Ureter (tissue), 1 donor: ENCODE measurements at regions not wholly inside any gene's neighbourhood (a gene's known extent, or its start where the extent isn't known, plus 50 kb on each side); places are given as distances from the start of the nearest gene placed in this dataset.

Experiments used
- DNase-seq: peaks from one replicate; pipeline ENCODE4 v3.0.0-alpha.2; 2020; ENCODE audit warnings: low spot score
- donor health status: DM: yes; HTN: yes; CAD: no.

DNA sequence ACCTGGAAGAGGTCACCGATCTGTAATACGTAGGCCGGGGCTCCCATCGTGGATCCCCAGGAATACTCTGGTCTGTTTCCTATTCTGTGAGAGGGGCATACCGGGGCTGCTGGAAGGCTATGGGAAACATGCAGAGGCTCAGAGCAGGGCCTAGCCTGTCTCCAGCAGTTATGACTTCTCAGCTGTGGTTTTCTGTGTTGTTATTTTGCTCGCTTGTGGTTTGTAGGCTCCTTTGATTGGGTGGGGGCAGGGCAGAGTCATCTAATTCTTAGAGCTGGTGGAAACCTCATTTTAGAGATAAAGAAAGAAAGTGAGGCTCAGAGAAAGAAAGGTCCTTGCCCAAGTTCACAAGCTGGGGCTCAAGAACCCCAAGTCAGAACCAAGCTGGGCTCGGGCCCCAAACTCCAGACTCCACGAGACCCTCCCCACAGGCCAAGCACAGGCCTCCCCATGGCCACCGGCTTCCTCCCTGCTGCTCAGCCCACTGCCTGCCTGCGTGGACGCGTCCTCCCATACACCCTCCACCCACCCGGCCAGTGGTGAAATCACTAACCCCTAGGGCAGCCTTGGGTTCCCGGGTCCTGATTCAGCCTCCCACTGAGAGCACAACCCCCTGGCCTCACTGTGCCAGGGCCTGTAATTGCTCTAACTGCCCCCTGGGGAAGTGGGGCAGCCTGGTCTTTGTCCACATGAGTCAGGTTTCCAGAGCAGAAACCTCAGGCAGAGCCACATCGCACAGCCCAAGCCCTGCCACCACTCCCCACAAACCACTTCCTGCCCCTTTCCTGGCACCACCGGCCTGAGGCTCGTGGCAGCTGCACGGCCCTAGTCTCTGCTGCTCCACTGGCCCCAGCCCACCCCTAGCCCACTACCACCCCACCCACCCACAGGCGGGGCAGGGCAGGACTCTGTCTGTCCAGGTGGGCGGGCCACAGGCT, 270.8 kb downstream of the UACA start:
- peak; percentile 77 for DNase-seq

GRCh38 chr15:70491641-70492040, 271.7 kb downstream of the UACA start:
- no peak for DNase-seq

GRCh38 chr15:70491201-70491621, 272.1 kb downstream of the UACA start:
- no peak for DNase-seq

DNA sequence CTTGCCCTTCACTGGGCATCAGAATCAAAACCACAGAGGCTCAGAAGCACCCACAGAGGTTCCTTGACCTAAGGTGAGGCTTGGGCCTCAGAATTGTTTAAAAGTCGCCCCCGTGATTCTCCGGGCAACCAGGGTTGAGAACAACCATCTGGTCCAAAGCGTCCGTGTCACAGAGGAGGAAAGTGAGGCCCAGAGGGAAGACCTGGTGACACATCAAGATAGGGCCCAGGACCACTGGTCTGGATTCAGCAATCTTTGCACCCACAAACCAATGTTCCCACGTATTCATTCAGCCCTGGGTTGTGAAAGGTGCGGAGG, 272.6 kb downstream of the UACA start:
- DNase-seq, result no peak

DNA sequence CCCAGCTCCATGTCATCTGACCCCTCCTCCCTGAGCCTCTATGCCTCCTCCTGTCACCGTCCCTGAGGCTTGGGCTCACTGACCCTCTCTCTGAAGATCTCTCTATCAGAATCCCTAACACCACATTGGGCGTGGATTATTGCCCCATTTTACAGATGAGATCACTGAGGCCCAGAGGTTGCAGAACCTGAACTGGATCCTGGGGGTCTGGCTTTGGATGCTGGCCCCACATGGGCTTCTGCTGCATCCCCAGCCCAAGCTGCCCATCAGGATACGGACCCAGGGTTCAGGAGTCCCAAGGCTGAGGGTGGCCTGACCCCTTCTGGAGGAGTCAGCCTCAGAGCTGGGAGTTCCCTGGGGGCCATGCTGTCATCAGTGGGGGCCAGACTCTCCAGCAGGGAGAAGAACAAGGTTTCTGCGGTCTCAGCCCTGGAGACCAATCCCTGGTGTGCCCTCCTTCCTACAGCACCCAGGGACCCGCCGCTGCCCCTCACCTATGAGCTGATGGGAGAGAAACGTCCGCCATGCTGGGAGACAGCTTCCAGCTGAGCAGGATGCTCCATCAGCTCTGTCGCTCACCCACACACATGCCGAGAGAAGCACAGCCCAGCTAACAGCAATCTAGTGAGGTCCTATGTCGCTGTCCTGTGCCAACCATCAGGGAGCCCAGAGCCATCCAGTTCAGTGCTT, 273.1 kb downstream of the UACA start:
- no peak for DNase-seq

GRCh38 chr15:70488941-70489848, 274.2 kb downstream of the UACA start:
- no peak for DNase-seq

DNA sequence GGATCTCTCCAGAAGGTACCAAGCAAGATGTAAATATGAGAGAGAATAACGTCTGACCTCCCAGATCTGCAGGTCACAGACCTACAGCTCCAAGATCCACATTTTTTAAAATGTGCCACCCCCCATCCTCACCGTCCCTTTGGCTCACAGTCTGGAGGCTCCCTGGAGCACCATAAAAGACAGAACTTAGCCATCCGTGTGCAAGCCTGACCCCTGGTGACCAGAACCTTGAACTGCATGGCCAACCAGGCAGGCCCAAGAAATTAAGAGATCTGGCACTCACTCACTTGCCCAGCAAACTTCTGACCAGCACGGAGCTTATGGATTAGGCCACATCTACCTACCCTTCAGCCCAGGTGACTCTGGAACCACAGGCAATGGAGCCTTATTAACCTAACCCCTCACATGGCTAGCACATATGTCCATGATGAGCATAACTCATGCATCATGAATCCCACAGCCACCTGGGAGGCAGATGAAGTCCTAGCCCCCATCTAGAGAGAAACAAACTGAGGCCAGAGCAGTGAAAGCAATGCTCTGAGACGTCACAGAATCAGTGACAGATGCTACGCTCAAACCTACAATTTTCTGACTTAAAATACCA, 275.3 kb downstream of the UACA start:
- DNase-seq, result peak; percentile 81

- DNase-seq, result no peak
Observed at GRCh38 chr15:70487387-70487740, 276.0 kb downstream of the UACA start.

DNA sequence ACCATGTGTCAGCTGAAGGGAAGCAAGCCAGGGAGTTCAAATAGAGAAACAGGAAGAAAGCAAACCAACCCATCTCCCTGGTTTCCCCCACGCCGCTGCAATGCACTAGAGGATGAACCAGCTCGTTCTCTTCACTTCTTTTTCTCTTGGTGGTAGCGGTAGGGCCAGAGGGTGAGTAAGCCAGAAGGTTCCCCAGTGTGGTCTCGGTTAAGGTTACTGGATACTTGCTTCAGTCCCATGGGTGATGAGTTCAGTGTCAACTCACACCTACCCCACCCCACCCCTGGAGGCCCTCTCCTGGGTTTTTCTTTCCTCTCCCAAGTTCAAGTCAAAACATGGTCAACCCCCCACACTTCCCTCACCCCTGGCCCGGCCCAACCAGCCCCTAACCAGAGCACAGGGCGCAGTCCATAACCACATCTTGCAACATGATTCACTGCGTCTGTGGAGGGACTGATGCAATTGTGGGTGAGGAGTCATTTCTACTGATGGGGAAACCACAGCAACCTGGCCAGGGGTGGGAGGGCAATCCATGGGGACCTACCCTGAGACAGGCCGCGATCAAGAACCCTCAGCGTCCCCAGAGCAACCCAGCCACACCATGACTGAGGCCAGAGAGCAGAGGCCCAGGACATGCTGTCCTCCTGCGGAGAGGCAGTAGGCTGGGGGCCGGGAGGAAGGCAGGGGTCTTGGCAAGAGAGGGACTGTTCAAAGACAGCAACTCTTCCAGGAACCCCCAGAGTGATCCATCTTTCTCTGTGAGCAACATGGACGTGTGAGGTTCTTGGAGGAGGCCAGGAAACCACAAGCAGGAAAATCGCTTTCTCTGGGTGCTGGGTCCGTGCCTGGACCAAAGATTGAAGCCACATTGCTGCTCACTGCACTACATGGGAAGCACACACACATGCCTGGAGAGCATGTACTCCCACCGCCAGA, 276.6 kb downstream of the UACA start:
- DNase-seq, result peak; percentile 54

DNA sequence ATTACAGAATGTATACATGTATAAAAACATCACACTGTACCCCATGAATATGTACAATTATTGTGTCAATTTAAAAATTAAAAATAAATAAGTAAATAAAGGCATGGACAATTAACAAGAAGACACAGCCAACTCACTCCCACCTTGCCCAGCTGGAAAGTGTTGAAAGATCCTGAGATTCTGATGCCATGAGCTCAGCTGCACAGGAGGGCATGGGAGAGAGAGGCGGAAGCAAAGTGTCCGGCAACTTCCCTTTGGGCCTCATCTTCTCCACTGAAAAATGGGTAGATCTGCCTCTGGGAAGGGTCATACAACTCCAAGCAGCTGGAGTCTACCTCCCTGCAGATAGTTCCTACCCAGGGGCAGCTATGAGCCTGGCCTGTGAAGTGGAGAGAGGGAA, 277.3 kb downstream of the UACA start:
- DNase-seq, result no peak

GRCh38 chr15:70484993-70485392, 278.4 kb downstream of the UACA start:
- DNase-seq, result no peak

GRCh38 chr15:70483513-70483912, 279.8 kb downstream of the UACA start:
- no peak for DNase-seq

DNA sequence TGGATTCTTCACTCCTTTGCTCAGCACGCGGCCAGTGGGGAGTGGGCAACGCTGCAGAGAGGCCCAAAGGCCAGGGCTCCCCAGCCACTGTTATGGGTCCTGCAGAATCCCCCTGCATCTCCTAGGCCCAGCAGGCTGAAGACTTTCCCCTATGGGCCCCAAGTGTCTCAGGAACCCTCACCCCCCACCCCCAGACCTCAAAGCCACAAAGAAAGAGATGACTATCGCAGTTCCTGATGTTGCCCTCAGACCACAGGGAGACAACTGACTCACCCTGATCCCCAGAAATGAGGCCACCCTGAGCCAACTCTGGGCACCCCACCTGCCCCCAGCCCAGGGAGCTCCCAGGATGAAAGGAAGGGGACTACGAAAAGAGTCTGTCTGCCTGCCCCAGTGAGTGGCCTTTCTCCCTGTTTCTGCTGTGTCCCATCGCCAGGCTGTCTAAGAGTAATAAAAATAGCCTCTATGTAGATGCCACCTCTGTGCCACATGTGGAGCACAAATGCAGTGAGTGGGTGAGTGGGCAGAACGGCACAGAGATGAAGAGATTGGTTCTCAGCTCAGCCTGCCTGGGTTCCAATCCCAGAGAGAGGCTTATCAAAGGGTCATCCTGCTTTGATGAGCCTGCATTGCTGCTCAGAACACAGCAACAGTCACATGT, 283.0 kb downstream of the UACA start:
- DNase-seq, result no peak

- DNase-seq, result no peak
Observed at GRCh38 chr15:70479785-70480184, 283.6 kb downstream of the UACA start.

DNA sequence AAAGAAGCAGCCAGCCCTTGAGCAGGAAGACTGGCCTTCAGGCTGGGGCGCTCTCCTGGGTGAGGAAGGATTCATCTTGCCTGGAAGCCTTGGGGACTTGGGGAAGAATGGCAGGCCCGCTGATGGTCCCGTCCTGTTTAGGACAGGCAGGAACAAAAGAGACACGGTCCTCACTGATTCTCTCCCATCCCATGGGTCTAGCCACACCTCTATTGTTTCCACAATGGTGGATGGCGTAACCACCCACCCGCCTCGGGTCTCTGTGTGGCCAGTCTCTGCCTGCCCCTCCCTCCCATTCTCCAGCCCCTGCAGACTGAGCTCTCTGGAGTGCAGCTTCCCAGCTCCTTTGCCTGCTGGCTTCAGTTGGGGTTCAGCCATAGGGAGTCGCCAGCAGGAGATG, 284.3 kb downstream of the UACA start:
- DNase-seq, result no peak

GRCh38 chr15:70478251-70478990, 284.9 kb downstream of the UACA start:
- DNase-seq, result no peak

- DNase-seq, result no peak
Observed at GRCh38 chr15:70477750-70478250, 285.6 kb downstream of the UACA start.

- DNase-seq, result no peak
Observed at GRCh38 chr15:70476441-70476840, 286.9 kb downstream of the UACA start.

DNA sequence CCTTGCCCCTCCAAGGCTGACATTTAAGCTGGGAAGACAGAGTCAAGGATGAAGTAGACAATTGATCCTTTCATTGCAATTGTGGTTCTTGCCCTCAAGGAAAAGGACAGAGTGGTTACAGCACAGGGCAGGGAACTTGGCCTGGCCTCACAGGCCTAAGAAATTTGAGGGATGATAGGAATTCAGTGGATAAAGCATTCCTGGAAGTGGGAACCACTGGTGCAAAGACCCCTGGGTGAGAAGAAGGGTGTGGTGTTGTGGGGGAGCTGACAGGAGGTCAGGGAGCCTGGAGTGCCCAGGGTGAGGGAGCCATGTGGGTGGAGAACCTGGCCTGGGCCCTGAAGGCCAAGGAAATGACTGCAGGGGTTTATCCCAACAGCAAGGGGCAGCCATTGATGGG, 287.4 kb downstream of the UACA start:
- DNase-seq, result no peak
